ENCODE measurements at regions not wholly inside any gene's neighbourhood (a gene's known extent, or its start where the extent isn't known, plus 50 kb on each side); places are given as distances from the start of the nearest gene placed in this dataset.
"Not testable (repeated sequence)": the region's sequence is repeated elsewhere in the genome, so short reads cannot be mapped to it uniquely, and the experiment has no call there.

GRCh38 chr14:106141242-106142220 is 615.1 kb downstream of the TMEM121 start:
- Histone ChIP-seq H4K20me1 (ENCODE audit: control insufficient read depth, insufficient read depth, low read depth, low read length) (no peaks in the 10 kb centered on the region), H3F3A (ENCODE audit: control insufficient read depth, insufficient read depth) (no peaks in the 10 kb centered on the region), H3K9me2 (replicated peaks; ENCODE audit: control insufficient read depth, low read length) (no peaks in the 10 kb centered on the region), H3K79me2 (ENCODE audit: control insufficient read depth, low read length) (no peaks in the 10 kb centered on the region), H3K27ac (ENCODE audit: low read depth, low read length) (no peak overlapping the region), H3K36me3 (ENCODE audit: control insufficient read depth, low read length) (no peaks in the 10 kb centered on the region), H3K4me1 (ENCODE audit: control insufficient read depth, low read length) (no peaks in the 10 kb centered on the region), H3K9me3 (ENCODE audit: control insufficient read depth, insufficient read depth, low read length) (no peaks in the 10 kb centered on the region), H3K4me3 (ENCODE audit: low read length) (no peak overlapping the region), H3K4me2 (ENCODE audit: low read length) (no peak overlapping the region), H3K27me3 (ENCODE audit: control insufficient read depth, low read length) (no peaks in the 10 kb centered on the region)
- no peak for TF ChIP-seq EZH2phosphoT487 (IDR thresholded peaks at IDR 0.05; ENCODE audit: borderline replicate concordance, low read length)
- TF ChIP-seq, protein P1, sequence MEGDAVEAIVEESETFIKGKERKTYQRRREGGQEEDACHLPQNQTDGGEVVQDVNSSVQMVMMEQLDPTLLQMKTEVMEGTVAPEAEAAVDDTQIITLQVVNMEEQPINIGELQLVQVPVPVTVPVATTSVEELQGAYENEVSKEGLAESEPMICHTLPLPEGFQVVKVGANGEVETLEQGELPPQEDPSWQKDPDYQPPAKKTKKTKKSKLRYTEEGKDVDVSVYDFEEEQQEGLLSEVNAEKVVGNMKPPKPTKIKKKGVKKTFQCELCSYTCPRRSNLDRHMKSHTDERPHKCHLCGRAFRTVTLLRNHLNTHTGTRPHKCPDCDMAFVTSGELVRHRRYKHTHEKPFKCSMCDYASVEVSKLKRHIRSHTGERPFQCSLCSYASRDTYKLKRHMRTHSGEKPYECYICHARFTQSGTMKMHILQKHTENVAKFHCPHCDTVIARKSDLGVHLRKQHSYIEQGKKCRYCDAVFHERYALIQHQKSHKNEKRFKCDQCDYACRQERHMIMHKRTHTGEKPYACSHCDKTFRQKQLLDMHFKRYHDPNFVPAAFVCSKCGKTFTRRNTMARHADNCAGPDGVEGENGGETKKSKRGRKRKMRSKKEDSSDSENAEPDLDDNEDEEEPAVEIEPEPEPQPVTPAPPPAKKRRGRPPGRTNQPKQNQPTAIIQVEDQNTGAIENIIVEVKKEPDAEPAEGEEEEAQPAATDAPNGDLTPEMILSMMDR (IDR thresholded peaks at IDR 0.05; ENCODE audit: low read depth, low read length, poor library complexity, severe bottlenecking): peak; percentile 25

DNA sequence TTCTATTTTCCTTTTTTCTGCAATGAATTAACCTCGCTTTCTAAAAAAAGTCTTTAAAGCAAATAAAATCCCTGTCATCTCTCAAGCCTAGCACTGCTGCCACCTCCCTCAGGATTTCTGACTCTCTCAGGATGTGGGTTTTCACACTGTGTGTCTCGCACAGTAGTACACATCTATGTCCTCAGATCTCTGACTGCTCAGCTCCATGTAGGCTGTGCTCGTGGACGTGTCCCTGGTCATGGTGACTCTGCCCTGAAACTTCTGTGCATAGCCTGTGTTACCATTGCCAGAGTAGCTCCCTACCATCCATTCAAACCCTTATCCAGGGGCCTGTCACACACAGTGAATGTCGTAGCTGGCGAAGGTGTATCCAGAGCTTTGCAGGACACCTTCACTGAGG is 619.3 kb downstream of the TMEM121 start:
- not testable (repeated sequence) for H3F3A ChIP-seq (ENCODE audit: control insufficient read depth, insufficient read depth); H4K20me1 ChIP-seq (ENCODE audit: control insufficient read depth, insufficient read depth, low read depth, low read length); H3K4me2 ChIP-seq (ENCODE audit: low read length); H3K4me1 ChIP-seq (ENCODE audit: control insufficient read depth, low read length); H3K9me3 ChIP-seq (ENCODE audit: control insufficient read depth, insufficient read depth, low read length); H3K4me3 ChIP-seq (ENCODE audit: low read length); H3K27ac ChIP-seq (ENCODE audit: low read depth, low read length); H3K36me3 ChIP-seq (ENCODE audit: control insufficient read depth, low read length); H3K79me2 ChIP-seq (ENCODE audit: control insufficient read depth, low read length); H3K27me3 ChIP-seq (ENCODE audit: control insufficient read depth, low read length); H3K9me2 ChIP-seq (replicated peaks; ENCODE audit: control insufficient read depth, low read length)

DNA sequence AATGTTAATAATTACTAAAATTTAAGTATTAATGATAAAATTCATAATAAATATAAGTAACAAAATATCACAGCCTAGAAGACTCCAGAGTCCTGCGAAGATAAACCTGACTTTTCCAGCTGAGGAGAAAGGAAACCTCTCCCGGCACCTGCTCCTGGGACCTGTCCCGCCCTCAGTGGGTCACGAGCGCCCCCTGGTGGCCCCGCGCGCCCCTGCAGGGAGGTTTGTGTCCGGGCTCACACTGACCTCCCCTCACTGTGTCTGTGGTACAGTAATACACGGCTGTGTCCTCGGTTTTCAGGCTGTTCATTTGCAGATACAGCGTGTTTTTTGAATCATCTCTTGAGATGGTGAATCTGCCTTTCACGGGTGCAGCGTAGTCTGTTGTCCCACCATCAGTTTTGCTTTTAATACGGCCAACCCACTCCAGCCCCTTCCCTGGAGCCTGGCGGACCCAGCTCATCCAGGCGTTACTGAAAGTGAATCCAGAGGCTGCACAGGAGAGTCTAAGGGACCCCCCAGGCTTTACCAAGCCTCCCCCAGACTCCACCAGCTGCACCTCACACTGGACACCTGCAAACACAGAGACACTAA is 627.1 kb downstream of the TMEM121 start:
- not testable (repeated sequence) for H3K36me3 ChIP-seq (ENCODE audit: control insufficient read depth, low read length); H3K4me2 ChIP-seq (ENCODE audit: low read length); H4K20me1 ChIP-seq (ENCODE audit: control insufficient read depth, insufficient read depth, low read depth, low read length); H3K9me2 ChIP-seq (replicated peaks; ENCODE audit: control insufficient read depth, low read length); H3K27me3 ChIP-seq (ENCODE audit: control insufficient read depth, low read length); H3K9me3 ChIP-seq (ENCODE audit: control insufficient read depth, insufficient read depth, low read length)
- H3K4me3 ChIP-seq (ENCODE audit: low read length): peak overlapping the region; percentile 69
- H3F3A ChIP-seq (ENCODE audit: control insufficient read depth, insufficient read depth): peaks cover 13% of the 10 kb centered on the region
- peak overlapping the region; percentile 97 for H3K27ac ChIP-seq (ENCODE audit: low read depth, low read length)
- peaks cover 30% of the 10 kb centered on the region for H3K4me1 ChIP-seq (ENCODE audit: control insufficient read depth, low read length)
- H3K79me2 ChIP-seq (ENCODE audit: control insufficient read depth, low read length): peaks cover 45% of the 10 kb centered on the region
- TF ChIP-seq, protein P1 (IDR thresholded peaks at IDR 0.05; ENCODE audit: low read depth, low read length, poor library complexity, severe bottlenecking): peak; percentile 57

- H3K79me2 ChIP-seq (ENCODE audit: control insufficient read depth, low read length): peaks cover 44% of the 10 kb centered on the region
- H3K9me3 ChIP-seq (ENCODE audit: control insufficient read depth, insufficient read depth, low read length): no peaks in the 10 kb centered on the region; the same call in 1 of the 2 replicates
- no peaks in the 10 kb centered on the region for H3K9me2 ChIP-seq (replicated peaks; ENCODE audit: control insufficient read depth, low read length)
- no peaks in the 10 kb centered on the region for H4K20me1 ChIP-seq (ENCODE audit: control insufficient read depth, insufficient read depth, low read depth, low read length)
- peak overlapping the region; percentile 97 for H3K27ac ChIP-seq (ENCODE audit: low read depth, low read length)
- H3K27me3 ChIP-seq (ENCODE audit: control insufficient read depth, low read length): no peaks in the 10 kb centered on the region
- peak overlapping the region; percentile 93 for H3K4me2 ChIP-seq (ENCODE audit: low read length)
- H3K4me3 ChIP-seq (ENCODE audit: low read length): peak overlapping the region; percentile 75
- H3F3A ChIP-seq (ENCODE audit: control insufficient read depth, insufficient read depth): peaks cover 16% of the 10 kb centered on the region
- no peaks in the 10 kb centered on the region for H3K36me3 ChIP-seq (ENCODE audit: control insufficient read depth, low read length)
- TF ChIP-seq EZH2phosphoT487 (IDR thresholded peaks at IDR 0.05; ENCODE audit: borderline replicate concordance, low read length): no peak
- TF ChIP-seq, protein P1 (IDR thresholded peaks at IDR 0.05; ENCODE audit: low read depth, low read length, poor library complexity, severe bottlenecking): peak; percentile 53
- peaks cover 78% of the 10 kb centered on the region for H3K4me1 ChIP-seq (ENCODE audit: control insufficient read depth, low read length)
These were observed 636.9 kb downstream of the TMEM121 start for GRCh38 chr14:106163316-106163715.

- Histone ChIP-seq H3K27ac (ENCODE audit: low read depth, low read length) (peak overlapping the region; percentile 97), H3K79me2 (ENCODE audit: control insufficient read depth, low read length) (peaks cover 39% of the 10 kb centered on the region), H3K4me2 (ENCODE audit: low read length) (peak overlapping the region; percentile 93), H3F3A (ENCODE audit: control insufficient read depth, insufficient read depth) (peaks cover 16% of the 10 kb centered on the region), H3K4me3 (ENCODE audit: low read length) (peak overlapping the region; percentile 75), H3K4me1 (ENCODE audit: control insufficient read depth, low read length) (peaks cover 73% of the 10 kb centered on the region)
- H3K27me3 ChIP-seq (ENCODE audit: control insufficient read depth, low read length); H3K9me2 ChIP-seq (replicated peaks; ENCODE audit: control insufficient read depth, low read length); H3K36me3 ChIP-seq (ENCODE audit: control insufficient read depth, low read length); H3K9me3 ChIP-seq (ENCODE audit: control insufficient read depth, insufficient read depth, low read length); H4K20me1 ChIP-seq (ENCODE audit: control insufficient read depth, insufficient read depth, low read depth, low read length): not testable (repeated sequence)
These were observed 637.4 kb downstream of the TMEM121 start for GRCh38 chr14:106163812-106164211.

Data from DOHH2 (cell line).